ENCODE measurements at regions not wholly inside any gene's neighbourhood (a gene's known extent, or its start where the extent isn't known, plus 50 kb on each side); places are given as distances from the start of the nearest gene placed in this dataset.

- Histone ChIP-seq H3K9ac (ENCODE audit: extremely low read depth, insufficient read length, low read length) (no peak overlapping the region), H3K23me2 (ENCODE audit: insufficient read length, low read depth, low read length, poor library complexity, severe bottlenecking) (no peaks in the 10 kb centered on the region), H2BK12ac (ENCODE audit: insufficient read length, low read depth, low read length) (no peak overlapping the region), H4K8ac (replicated peaks; ENCODE audit: insufficient read length, low read depth, low read length) (no peak overlapping the region), H4K5ac (ENCODE audit: insufficient read length, low read depth, low read length) (no peak overlapping the region), H3K27ac (ENCODE audit: insufficient read length, low read depth, low read length) (no peak overlapping the region), H2AK5ac (ENCODE audit: insufficient read length, low read length) (no peak overlapping the region), H3T11ph (ENCODE audit: low read length) (no peak overlapping the region), H3K23ac (ENCODE audit: insufficient read length, low read depth, low read length) (no peak overlapping the region), H3K14ac (ENCODE audit: insufficient read depth, low read length) (no peak overlapping the region), H3K79me2 (ENCODE audit: insufficient read depth, low read length) (no peaks in the 10 kb centered on the region), H3K4me2 (ENCODE audit: insufficient read depth, insufficient read length, low read length) (no peak overlapping the region), H3K56ac (ENCODE audit: insufficient read length, low read depth, low read length) (no peak overlapping the region), H2AFZ (ENCODE audit: low read length) (no peak overlapping the region), H4K91ac (ENCODE audit: insufficient read length, low read depth, low read length) (no peak overlapping the region), H3K4me1 (ENCODE audit: insufficient read depth, low read length) (no peaks in the 10 kb centered on the region), H3K18ac (ENCODE audit: insufficient read length, low read depth, low read length) (no peak overlapping the region), H2BK15ac (ENCODE audit: low read depth, low read length) (no peak overlapping the region), H2BK120ac (ENCODE audit: low read depth, low read length, poor library complexity, severe bottlenecking) (no peak overlapping the region), H3K27me3 (ENCODE audit: insufficient read depth, low read length) (no peaks in the 10 kb centered on the region), H2BK20ac (ENCODE audit: low read depth, low read length, poor library complexity, severe bottlenecking) (no peak overlapping the region), H3K79me1 (ENCODE audit: insufficient read depth, low read depth, low read length, poor library complexity, severe bottlenecking) (no peaks in the 10 kb centered on the region), H2BK5ac (ENCODE audit: insufficient read length, low read length) (no peak overlapping the region), H3K9me3 (ENCODE audit: control insufficient read depth, low read depth, low read length) (no peaks in the 10 kb centered on the region), H3K4ac (ENCODE audit: low read depth, low read length) (no peak overlapping the region), H4K20me1 (ENCODE audit: control insufficient read depth, insufficient read depth, insufficient read length) (no peaks in the 10 kb centered on the region)
- Mint-ChIP-seq H3K9me3 (peaks cover 2% of the 10 kb centered on the region in 2 experiments; a peak in 2 of 5 replicates), H3K27ac (no peak overlapping the region; a peak in 1 of 7 replicates), H3K4me1 (peaks cover 13% of the 10 kb centered on the region in 2 experiments), H3K36me3 (ENCODE audit: insufficient read depth in 1 of 3, low read depth in 3 of 3) (no peaks in the 10 kb centered on the region; a peak in 1 of 7 replicates), H3K27me3 (ENCODE audit: low read depth) (peaks cover 42% of the 10 kb centered on the region), H3K4me3 (no peak overlapping the region)
- TF ChIP-seq, protein P1, sequence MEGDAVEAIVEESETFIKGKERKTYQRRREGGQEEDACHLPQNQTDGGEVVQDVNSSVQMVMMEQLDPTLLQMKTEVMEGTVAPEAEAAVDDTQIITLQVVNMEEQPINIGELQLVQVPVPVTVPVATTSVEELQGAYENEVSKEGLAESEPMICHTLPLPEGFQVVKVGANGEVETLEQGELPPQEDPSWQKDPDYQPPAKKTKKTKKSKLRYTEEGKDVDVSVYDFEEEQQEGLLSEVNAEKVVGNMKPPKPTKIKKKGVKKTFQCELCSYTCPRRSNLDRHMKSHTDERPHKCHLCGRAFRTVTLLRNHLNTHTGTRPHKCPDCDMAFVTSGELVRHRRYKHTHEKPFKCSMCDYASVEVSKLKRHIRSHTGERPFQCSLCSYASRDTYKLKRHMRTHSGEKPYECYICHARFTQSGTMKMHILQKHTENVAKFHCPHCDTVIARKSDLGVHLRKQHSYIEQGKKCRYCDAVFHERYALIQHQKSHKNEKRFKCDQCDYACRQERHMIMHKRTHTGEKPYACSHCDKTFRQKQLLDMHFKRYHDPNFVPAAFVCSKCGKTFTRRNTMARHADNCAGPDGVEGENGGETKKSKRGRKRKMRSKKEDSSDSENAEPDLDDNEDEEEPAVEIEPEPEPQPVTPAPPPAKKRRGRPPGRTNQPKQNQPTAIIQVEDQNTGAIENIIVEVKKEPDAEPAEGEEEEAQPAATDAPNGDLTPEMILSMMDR (conservative IDR thresholded peaks at IDR 0.05): no peak
- DNase-seq: no peak
- WGBS (ENCODE audit: extremely low coverage, insufficient read length, low lambda C conversion rate): no CpG with 5 or more reads among the region's 11 CpGs
These were observed 162.3 kb downstream of the BMP7 start for GRCh38 chr20:57104113-57104512.
